ENCODE measurements at regions not wholly inside any gene's neighbourhood (a gene's known extent, or its start where the extent isn't known, plus 50 kb on each side); places are given as distances from the start of the nearest gene placed in this dataset.
A peak's percentile ranks its signal among the peaks of the same experiment; 100 is the strongest.

- DNase-seq (ENCODE audit: low spot score), result no peak
These were observed 726.5 kb downstream of the UQCRFS1 start for GRCh38 chr19:28486473-28486872.

GRCh38 chr19:28485292-28485691 is 727.7 kb downstream of the UQCRFS1 start:
- DNase-seq (ENCODE audit: low spot score), result no peak

- DNase-seq (ENCODE audit: low spot score), result no peak
These were observed 729.8 kb downstream of the UQCRFS1 start for GRCh38 chr19:28483197-28483596.

GRCh38 chr19:28482221-28482620 is 730.7 kb downstream of the UQCRFS1 start:
- DNase-seq (ENCODE audit: low spot score), result no peak

- DNase-seq (ENCODE audit: low spot score), result no peak
These were observed 731.3 kb downstream of the UQCRFS1 start for GRCh38 chr19:28481674-28482073.

GRCh38 chr19:28475525-28475924 is 737.4 kb downstream of the UQCRFS1 start:
- no peak for DNase-seq (ENCODE audit: low spot score)

GRCh38 chr19:28472843-28473242 is 740.1 kb downstream of the UQCRFS1 start:
- DNase-seq (ENCODE audit: low spot score), result no peak

GRCh38 chr19:28471731-28472510 is 741.0 kb downstream of the UQCRFS1 start:
- no peak for DNase-seq (ENCODE audit: low spot score)

GRCh38 chr19:28469544-28469943 is 743.4 kb downstream of the UQCRFS1 start:
- DNase-seq (ENCODE audit: low spot score), result no peak

- DNase-seq (ENCODE audit: low spot score), result no peak
These were observed 744.1 kb downstream of the UQCRFS1 start for GRCh38 chr19:28468701-28469459.

- peak; percentile 65 for DNase-seq (ENCODE audit: low spot score)
These were observed 746.6 kb downstream of the UQCRFS1 start for GRCh38 chr19:28466107-28467045.

- DNase-seq (ENCODE audit: low spot score), result peak; percentile 36
These were observed 747.4 kb downstream of the UQCRFS1 start for GRCh38 chr19:28465371-28466086.

GRCh38 chr19:28463493-28464053 is 749.4 kb downstream of the UQCRFS1 start:
- peak; percentile 28 for DNase-seq (ENCODE audit: low spot score)

- DNase-seq (ENCODE audit: low spot score), result no peak
These were observed 755.3 kb downstream of the UQCRFS1 start for GRCh38 chr19:28457620-28458019.

GRCh38 chr19:28456708-28457320 is 756.1 kb downstream of the UQCRFS1 start:
- DNase-seq (ENCODE audit: low spot score), result no peak

- DNase-seq (ENCODE audit: low spot score), result no peak
These were observed 756.7 kb downstream of the UQCRFS1 start for GRCh38 chr19:28456252-28456651.

- DNase-seq (ENCODE audit: low spot score), result no peak
These were observed 758.9 kb downstream of the UQCRFS1 start for GRCh38 chr19:28454083-28454482.

- peak; percentile 3 for DNase-seq (ENCODE audit: low spot score)
These were observed 759.5 kb downstream of the UQCRFS1 start for GRCh38 chr19:28453420-28453819.

GRCh38 chr19:28449803-28450202 is 763.1 kb downstream of the UQCRFS1 start:
- DNase-seq (ENCODE audit: low spot score), result no peak

- DNase-seq (ENCODE audit: low spot score), result no peak
These were observed 766.4 kb downstream of the UQCRFS1 start for GRCh38 chr19:28446511-28446910.

GRCh38 chr19:28445826-28446225 is 767.1 kb downstream of the UQCRFS1 start:
- DNase-seq (ENCODE audit: low spot score), result peak; percentile 44

Measured in left forelimb (tissue), 1 donor.